A673 (cell line): ENCODE measurements at regions not wholly inside any gene's neighbourhood (a gene's known extent, or its start where the extent isn't known, plus 50 kb on each side); places are given as distances from the start of the nearest gene placed in this dataset.

Experiments used
- CTCF ChIP-seq: fragments of 300-800, 200-600 bp; sonication (generic); conservative IDR thresholded peaks from 2 replicates; pipeline ENCODE4 v1.5.1; 2017; ENCODE audit warnings: low read depth, mild to moderate bottlenecking, antibody characterized with exemption, low read length, moderate library complexity, mixed read lengths
- EZH2 ChIP-seq: fragments of 200-600 bp; sonication (generic); IDR thresholded peaks from 2 replicates; pipeline ENCODE4 v1.6.1; 2017; ENCODE audit warnings: borderline replicate concordance, low read depth, mild to moderate bottlenecking, mixed read lengths, antibody characterized with exemption, low read length; ENCODE audit not compliant: poor library complexity, severe bottlenecking

- no peak for TF ChIP-seq EZH2
- TF ChIP-seq CTCF: peak; percentile 73
Measured at GRCh38 chr4:86497980-86498862, 95.9 kb upstream of the PTPN13 start.
